Gastroesophageal sphincter (tissue), 4 donors: ENCODE measurements at regions not wholly inside any gene's neighbourhood (a gene's known extent, or its start where the extent isn't known, plus 50 kb on each side); places are given as distances from the start of the nearest gene placed in this dataset.

Source experiments
- ATAC-seq: fragments of 150-250 bp; one replicate; pipeline ENCODE4 v1.9.1; 2016; ENCODE audit warnings: mild to moderate bottlenecking, moderate library complexity
- H3K27ac ChIP-seq, 4 donors: fragments of 200-600 bp; sonication (generic) in 3 of 4; 1 replicate in 3 of 4; 2 replicates in 1 of 4; pipeline ENCODE4 v1.5.1; 2016 to 2019
- H3K27me3 ChIP-seq: fragments of 200-600 bp; sonication (generic); one replicate; pipeline ENCODE4 v1.5.1; 2019
- H3K36me3 ChIP-seq, 2 donors: fragments of 200-600 bp; sonication (generic); one replicate each; pipeline ENCODE4 v1.5.1; 2019; ENCODE audit warnings: control low read depth in 1 of 2
- H3K4me1 ChIP-seq, 3 donors: fragments of 200-600 bp; sonication (generic); 1 replicate in 2 of 3; 2 replicates in 1 of 3; pipeline ENCODE4 v1.5.1; 2016 to 2019; ENCODE audit warnings: control low read depth in 2 of 3
- H3K4me3 ChIP-seq, 2 donors: fragments of 200-600 bp; sonication (generic); one replicate each; pipeline ENCODE4 v1.5.1; 2019; ENCODE audit warnings: mild to moderate bottlenecking in 1 of 2, moderate library complexity in 1 of 2
- H3K9me3 ChIP-seq, 3 donors: fragments of 200-600 bp; sonication (generic); one replicate each; pipeline ENCODE4 v1.5.1; 2017 to 2019; ENCODE audit warnings: control low read depth in 2 of 3
- EP300 ChIP-seq: sonication (generic); formaldehyde crosslinking; IDR thresholded peaks from one replicate; pipeline ENCODE4 v1.6.1; 2017; ENCODE audit warnings: antibody characterized with exemption, mild to moderate bottlenecking
- POLR2A ChIP-seq, 2 donors: fragments of 450-650 bp; IDR thresholded peaks; one replicate each; pipeline ENCODE4 v1.6.1; 2017; ENCODE audit warnings: antibody characterized with exemption in 2 of 2, mild to moderate bottlenecking in 2 of 2, moderate library complexity in 1 of 2
- POLR2AphosphoS5 ChIP-seq: sonication (generic); formaldehyde crosslinking; IDR thresholded peaks from one replicate; pipeline ENCODE4 v1.6.1; 2017; ENCODE audit warnings: antibody characterized with exemption
- WGBS, 2 donors: methylation state at CpG; one replicate each; pipeline ENCODE4 v1.1.5; 2018; ENCODE audit warnings: low coverage in 1 of 2; 5-methylcytosine and 5-hydroxymethylcytosine counted together
- TF ChIP-seq, protein P1 (sequence below), 4 experiments: fragments of 200-600 bp in 2 of 4; fragments of 450-650 bp in 2 of 4; sonication (generic) in 1 of 4; IDR thresholded peaks; one replicate each; pipeline ENCODE4 v1.5.1; 2017 to 2019; ENCODE audit warnings: antibody characterized with exemption in 4 of 4, mild to moderate bottlenecking in 2 of 4, moderate library complexity in 2 of 4

DNA sequence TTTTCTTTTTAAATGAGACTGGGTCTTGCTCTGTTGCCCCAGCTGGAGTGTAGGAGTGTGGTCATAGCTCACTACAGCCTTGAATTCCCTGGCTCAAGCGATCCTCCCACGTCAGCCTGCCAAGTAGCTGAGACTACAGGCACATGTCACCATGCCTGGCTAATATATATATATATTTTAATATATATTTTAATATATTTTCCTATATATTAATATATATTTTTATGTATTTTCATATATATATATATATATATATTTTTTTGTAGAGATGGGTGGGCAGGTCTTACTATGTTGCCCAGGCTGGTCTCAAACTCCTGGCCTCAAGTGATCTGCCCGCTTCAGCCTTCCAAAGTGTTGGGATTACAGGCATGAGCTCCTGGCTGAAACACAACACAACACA, 144.5 kb upstream of the GATA6 start:
- no peak for TF ChIP-seq POLR2A (IDR thresholded peaks at IDR 0.05)
- TF ChIP-seq POLR2AphosphoS5 = no peak
- TF ChIP-seq EP300 = no peak
- TF ChIP-seq, protein P1, sequence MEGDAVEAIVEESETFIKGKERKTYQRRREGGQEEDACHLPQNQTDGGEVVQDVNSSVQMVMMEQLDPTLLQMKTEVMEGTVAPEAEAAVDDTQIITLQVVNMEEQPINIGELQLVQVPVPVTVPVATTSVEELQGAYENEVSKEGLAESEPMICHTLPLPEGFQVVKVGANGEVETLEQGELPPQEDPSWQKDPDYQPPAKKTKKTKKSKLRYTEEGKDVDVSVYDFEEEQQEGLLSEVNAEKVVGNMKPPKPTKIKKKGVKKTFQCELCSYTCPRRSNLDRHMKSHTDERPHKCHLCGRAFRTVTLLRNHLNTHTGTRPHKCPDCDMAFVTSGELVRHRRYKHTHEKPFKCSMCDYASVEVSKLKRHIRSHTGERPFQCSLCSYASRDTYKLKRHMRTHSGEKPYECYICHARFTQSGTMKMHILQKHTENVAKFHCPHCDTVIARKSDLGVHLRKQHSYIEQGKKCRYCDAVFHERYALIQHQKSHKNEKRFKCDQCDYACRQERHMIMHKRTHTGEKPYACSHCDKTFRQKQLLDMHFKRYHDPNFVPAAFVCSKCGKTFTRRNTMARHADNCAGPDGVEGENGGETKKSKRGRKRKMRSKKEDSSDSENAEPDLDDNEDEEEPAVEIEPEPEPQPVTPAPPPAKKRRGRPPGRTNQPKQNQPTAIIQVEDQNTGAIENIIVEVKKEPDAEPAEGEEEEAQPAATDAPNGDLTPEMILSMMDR (IDR thresholded peaks at IDR 0.05) = no peak
- Histone ChIP-seq H3K4me3 (no peak overlapping the region), H3K36me3 (no peaks in the 10 kb centered on the region), H3K27ac (no peak overlapping the region), H3K4me1 (no peaks in the 10 kb centered on the region), H3K27me3 (peaks cover 1% of the 10 kb centered on the region), H3K9me3 (no peaks in the 10 kb centered on the region)
- WGBS, 2 donors = 78 to 97% methylated on average over 2 of the region's 3 CpGs
- ATAC-seq = no peak

GRCh38 chr18:22026362-22026761, 143.0 kb upstream of the GATA6 start:
- Histone ChIP-seq H3K36me3 (no peaks in the 10 kb centered on the region), H3K27me3 (peaks cover 11% of the 10 kb centered on the region), H3K4me3 (no peak overlapping the region), H3K9me3 (no peaks in the 10 kb centered on the region), H3K27ac (no peak overlapping the region), H3K4me1 (no peaks in the 10 kb centered on the region)
- ATAC-seq = no peak
- 77 to 100% methylated on average over 2 of the region's 9 CpGs for WGBS, 2 donors
- no peak for TF ChIP-seq POLR2AphosphoS5
- TF ChIP-seq, protein P1 (IDR thresholded peaks at IDR 0.05) = no peak

DNA sequence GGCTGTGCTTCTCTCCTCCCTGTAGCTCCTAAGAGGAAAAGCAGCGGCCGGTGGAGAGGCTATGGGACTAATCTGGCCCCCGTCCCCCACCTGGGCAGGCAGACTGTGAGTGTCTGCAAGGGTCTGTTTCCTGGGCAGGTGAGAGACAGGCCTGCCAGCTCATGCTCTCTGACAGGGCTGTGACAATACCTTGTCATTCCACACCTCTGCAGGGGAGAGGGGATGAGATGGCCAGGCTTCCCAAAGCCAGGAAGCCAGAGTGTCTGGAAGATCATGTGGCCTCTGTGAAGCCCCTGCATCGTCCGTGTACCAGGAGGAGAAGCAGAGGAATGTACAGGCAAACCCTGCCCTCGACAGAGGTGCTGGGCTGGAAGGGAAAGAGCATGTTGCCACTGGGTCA, 142.5 kb upstream of the GATA6 start:
- H3K36me3 ChIP-seq = no peaks in the 10 kb centered on the region
- H3K9me3 ChIP-seq = no peaks in the 10 kb centered on the region
- no peak for ATAC-seq
- TF ChIP-seq POLR2A (IDR thresholded peaks at IDR 0.05) (no peak), EP300 (no peak), POLR2AphosphoS5 (no peak)
- TF ChIP-seq, protein P1 (IDR thresholded peaks at IDR 0.05) = no peak
- no peak overlapping the region for H3K27ac ChIP-seq
- 62% methylated on average over 2 of the region's 6 CpGs; no CpG with 5 or more reads in 1 of the 2 donors for WGBS, 2 donors
- H3K4me3 ChIP-seq = no peak overlapping the region
- peaks cover 11% of the 10 kb centered on the region for H3K27me3 ChIP-seq
- no peaks in the 10 kb centered on the region for H3K4me1 ChIP-seq

GRCh38 chr18:22031611-22032010, 137.8 kb upstream of the GATA6 start:
- Histone ChIP-seq H3K27ac (no peak overlapping the region), H3K4me3 (no peak overlapping the region), H3K9me3 (no peaks in the 10 kb centered on the region), H3K36me3 (no peaks in the 10 kb centered on the region), H3K4me1 (no peaks in the 10 kb centered on the region), H3K27me3 (peaks cover 21% of the 10 kb centered on the region)
- TF ChIP-seq POLR2AphosphoS5 (no peak), EP300 (no peak), POLR2A (IDR thresholded peaks at IDR 0.05) (no peak)
- TF ChIP-seq, protein P1 (IDR thresholded peaks at IDR 0.05) = no peak
- 75 to 77% methylated on average over 5 to 6 of the region's 6 CpGs for WGBS, 2 donors
- no peak for ATAC-seq

GRCh38 chr18:22032392-22032961, 136.9 kb upstream of the GATA6 start:
- H3K27ac ChIP-seq = no peak overlapping the region
- TF ChIP-seq POLR2AphosphoS5 = no peak
- no peak for TF ChIP-seq POLR2A (IDR thresholded peaks at IDR 0.05)
- TF ChIP-seq, protein P1 (IDR thresholded peaks at IDR 0.05) = no peak
- TF ChIP-seq EP300 = no peak
- no peaks in the 10 kb centered on the region for H3K36me3 ChIP-seq
- H3K4me3 ChIP-seq = no peak overlapping the region
- no peaks in the 10 kb centered on the region for H3K9me3 ChIP-seq
- peaks cover 26% of the 10 kb centered on the region for H3K27me3 ChIP-seq
- no peak for ATAC-seq
- 41 to 50% methylated on average over 4 of the region's 4 CpGs for WGBS, 2 donors
- no peaks in the 10 kb centered on the region for H3K4me1 ChIP-seq
